T-helper 9 cell (primary cell): ENCODE measurements at regions not wholly inside any gene's neighbourhood (a gene's known extent, or its start where the extent isn't known, plus 50 kb on each side); places are given as distances from the start of the nearest gene placed in this dataset.

Experiments
- DNase-seq: peaks from one replicate; pipeline ENCODE4 v3.0.0-alpha.2; 2020

GRCh38 chr2:14303366-14304115, 329.0 kb upstream of the LRATD1 start:
- DNase-seq, result no peak

GRCh38 chr2:14304326-14304725, 328.2 kb upstream of the LRATD1 start:
- DNase-seq, result no peak

GRCh38 chr2:14306268-14306861, 326.2 kb upstream of the LRATD1 start:
- no peak for DNase-seq

GRCh38 chr2:14313341-14313740, 319.2 kb upstream of the LRATD1 start:
- no peak for DNase-seq

- no peak for DNase-seq
These were observed 315.9 kb upstream of the LRATD1 start for GRCh38 chr2:14316594-14316993.

GRCh38 chr2:14321357-14321756, 311.2 kb upstream of the LRATD1 start:
- no peak for DNase-seq

- DNase-seq, result no peak
These were observed 310.2 kb upstream of the LRATD1 start for GRCh38 chr2:14322306-14322705.

- no peak for DNase-seq
These were observed 308.2 kb upstream of the LRATD1 start for GRCh38 chr2:14324308-14324707.

- no peak for DNase-seq
These were observed 301.6 kb upstream of the LRATD1 start for GRCh38 chr2:14330884-14331283.

- DNase-seq, result no peak
These were observed 295.6 kb upstream of the LRATD1 start for GRCh38 chr2:14336759-14337382.

GRCh38 chr2:14340703-14341102, 291.8 kb upstream of the LRATD1 start:
- DNase-seq, result no peak

- no peak for DNase-seq
These were observed 290.2 kb upstream of the LRATD1 start for GRCh38 chr2:14342313-14342712.

GRCh38 chr2:14344355-14344754, 288.2 kb upstream of the LRATD1 start:
- no peak for DNase-seq

GRCh38 chr2:14348247-14348646, 284.3 kb upstream of the LRATD1 start:
- no peak for DNase-seq

GRCh38 chr2:14350856-14351255, 281.7 kb upstream of the LRATD1 start:
- no peak for DNase-seq

GRCh38 chr2:14352067-14352466, 280.4 kb upstream of the LRATD1 start:
- no peak for DNase-seq

GRCh38 chr2:14354231-14354630, 278.3 kb upstream of the LRATD1 start:
- no peak for DNase-seq

- DNase-seq, result no peak
These were observed 277.4 kb upstream of the LRATD1 start for GRCh38 chr2:14355102-14355501.

GRCh38 chr2:14358339-14358738, 274.2 kb upstream of the LRATD1 start:
- DNase-seq, result no peak

- DNase-seq, result no peak
These were observed 273.7 kb upstream of the LRATD1 start for GRCh38 chr2:14358774-14359173.

GRCh38 chr2:14363137-14363536, 269.4 kb upstream of the LRATD1 start:
- DNase-seq, result no peak

- no peak for DNase-seq
These were observed 268.5 kb upstream of the LRATD1 start for GRCh38 chr2:14363976-14364375.

- DNase-seq, result no peak
These were observed 268.0 kb upstream of the LRATD1 start for GRCh38 chr2:14364471-14364870.

- DNase-seq, result no peak
These were observed 247.5 kb upstream of the LRATD1 start for GRCh38 chr2:14385043-14385442.
